Type B pancreatic cell (in vitro differentiated cells): ENCODE measurements at regions not wholly inside any gene's neighbourhood (a gene's known extent, or its start where the extent isn't known, plus 50 kb on each side); places are given as distances from the start of the nearest gene placed in this dataset.

Experiments used
- DNase-seq: peaks from one replicate; pipeline ENCODE4 v3.0.0; 2021; ENCODE audit warnings: mixed read lengths; ENCODE audit not compliant: unreplicated experiment; ENCODE audit errors: extremely low spot score
- H3K27ac Mint-ChIP-seq: 2 replicates; pipeline ENCODE4 v1.8.0; 2021; ENCODE audit warnings: mild to moderate bottlenecking, mixed read lengths
- H3K27me3 Mint-ChIP-seq: 2 replicates; pipeline ENCODE4 v1.8.0; 2021; ENCODE audit warnings: mixed read lengths
- H3K36me3 Mint-ChIP-seq: 2 replicates; pipeline ENCODE4 v1.8.0; 2021; ENCODE audit warnings: mixed read lengths
- H3K4me1 Mint-ChIP-seq: one replicate; pipeline ENCODE4 v1.8.0; 2021; ENCODE audit warnings: mixed read lengths; ENCODE audit not compliant: unreplicated experiment
- H3K4me3 Mint-ChIP-seq: 2 replicates; pipeline ENCODE4 v1.8.0; 2021; ENCODE audit warnings: mild to moderate bottlenecking, mixed read lengths
- H3K9me3 Mint-ChIP-seq: 2 replicates; pipeline ENCODE4 v1.8.0; 2021; ENCODE audit warnings: mixed read lengths
- TF ChIP-seq, protein P1 (sequence below): fragments of 200-600 bp; sonication (generic); conservative IDR thresholded peaks from 2 replicates; pipeline ENCODE4 v1.5.0; 2021; ENCODE audit warnings: antibody characterized with exemption, mild to moderate bottlenecking

- H3K4me3 Mint-ChIP-seq = no peak overlapping the region
- no peak overlapping the region for H3K27ac Mint-ChIP-seq
- H3K36me3 Mint-ChIP-seq = no peaks in the 10 kb centered on the region
- H3K4me1 Mint-ChIP-seq = no peaks in the 10 kb centered on the region
- H3K9me3 Mint-ChIP-seq = peaks cover 5% of the 10 kb centered on the region
- TF ChIP-seq, protein P1, sequence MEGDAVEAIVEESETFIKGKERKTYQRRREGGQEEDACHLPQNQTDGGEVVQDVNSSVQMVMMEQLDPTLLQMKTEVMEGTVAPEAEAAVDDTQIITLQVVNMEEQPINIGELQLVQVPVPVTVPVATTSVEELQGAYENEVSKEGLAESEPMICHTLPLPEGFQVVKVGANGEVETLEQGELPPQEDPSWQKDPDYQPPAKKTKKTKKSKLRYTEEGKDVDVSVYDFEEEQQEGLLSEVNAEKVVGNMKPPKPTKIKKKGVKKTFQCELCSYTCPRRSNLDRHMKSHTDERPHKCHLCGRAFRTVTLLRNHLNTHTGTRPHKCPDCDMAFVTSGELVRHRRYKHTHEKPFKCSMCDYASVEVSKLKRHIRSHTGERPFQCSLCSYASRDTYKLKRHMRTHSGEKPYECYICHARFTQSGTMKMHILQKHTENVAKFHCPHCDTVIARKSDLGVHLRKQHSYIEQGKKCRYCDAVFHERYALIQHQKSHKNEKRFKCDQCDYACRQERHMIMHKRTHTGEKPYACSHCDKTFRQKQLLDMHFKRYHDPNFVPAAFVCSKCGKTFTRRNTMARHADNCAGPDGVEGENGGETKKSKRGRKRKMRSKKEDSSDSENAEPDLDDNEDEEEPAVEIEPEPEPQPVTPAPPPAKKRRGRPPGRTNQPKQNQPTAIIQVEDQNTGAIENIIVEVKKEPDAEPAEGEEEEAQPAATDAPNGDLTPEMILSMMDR = no peak
- no peak for DNase-seq
- peaks cover 9% of the 10 kb centered on the region for H3K27me3 Mint-ChIP-seq
Measured at GRCh38 chr6:40674170-40674569, 87.0 kb upstream of the LRFN2 start.

DNA sequence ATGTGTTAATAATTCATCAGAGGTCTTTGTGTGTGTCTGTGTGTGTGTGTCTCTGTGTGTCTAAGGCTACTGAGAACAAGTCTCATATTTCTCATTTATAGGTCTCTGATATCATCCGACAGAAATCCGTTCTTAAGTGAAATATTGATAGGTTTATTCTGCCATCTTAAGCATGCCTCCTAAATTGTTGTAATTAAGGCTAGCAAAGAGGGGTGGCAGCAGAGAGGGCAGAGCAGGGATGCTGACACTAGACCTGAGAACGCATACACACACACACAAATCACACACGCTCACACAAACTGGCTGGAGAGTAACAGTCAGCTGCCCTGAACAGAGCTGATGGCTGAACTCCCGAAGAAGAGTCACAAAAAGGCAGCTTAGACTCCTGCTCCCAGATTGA is 84.9 kb upstream of the LRFN2 start:
- no peaks in the 10 kb centered on the region for H3K36me3 Mint-ChIP-seq
- no peak for DNase-seq

DNA sequence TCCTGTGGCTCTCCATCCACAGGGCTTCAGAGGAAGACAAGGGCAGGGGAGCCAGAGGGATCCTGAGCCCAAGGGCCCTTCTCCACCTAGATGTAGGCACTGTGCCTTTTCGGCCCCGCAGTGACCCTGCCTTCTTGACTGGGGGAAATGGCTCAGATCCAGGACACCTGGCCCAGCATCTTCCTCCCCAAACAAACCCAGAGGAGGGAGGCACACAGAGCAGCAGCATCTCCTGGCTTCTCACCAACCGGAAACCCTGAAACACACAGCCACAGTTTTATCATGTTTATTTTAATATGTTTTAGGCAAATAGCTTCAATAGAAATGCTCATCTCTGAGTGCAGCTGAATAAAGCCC is 84.5 kb upstream of the LRFN2 start:
- TF ChIP-seq, protein P1 = no peak
- H3K36me3 Mint-ChIP-seq = no peaks in the 10 kb centered on the region
- H3K4me3 Mint-ChIP-seq = no peak overlapping the region
- no peak for DNase-seq
- H3K4me1 Mint-ChIP-seq = no peaks in the 10 kb centered on the region
- peaks cover 4% of the 10 kb centered on the region for H3K27me3 Mint-ChIP-seq
- H3K9me3 Mint-ChIP-seq = no peaks in the 10 kb centered on the region
- no peak overlapping the region for H3K27ac Mint-ChIP-seq

More for the DNA sequence above, 84.9 kb upstream of the LRFN2 start:
- Mint-ChIP-seq H3K4me1 (no peaks in the 10 kb centered on the region), H3K27me3 (peaks cover 4% of the 10 kb centered on the region), H3K27ac (no peak overlapping the region), H3K4me3 (no peak overlapping the region), H3K9me3 (no peaks in the 10 kb centered on the region)
- TF ChIP-seq, protein P1 = peak; percentile 32

- Mint-ChIP-seq H3K9me3 (no peaks in the 10 kb centered on the region), H3K27me3 (peaks cover 4% of the 10 kb centered on the region), H3K4me3 (no peak overlapping the region), H3K4me1 (no peaks in the 10 kb centered on the region), H3K36me3 (no peaks in the 10 kb centered on the region), H3K27ac (no peak overlapping the region)
- TF ChIP-seq, protein P1 = no peak
- no peak for DNase-seq
Measured at GRCh38 chr6:40671001-40671693, 84.0 kb upstream of the LRFN2 start.

DNA sequence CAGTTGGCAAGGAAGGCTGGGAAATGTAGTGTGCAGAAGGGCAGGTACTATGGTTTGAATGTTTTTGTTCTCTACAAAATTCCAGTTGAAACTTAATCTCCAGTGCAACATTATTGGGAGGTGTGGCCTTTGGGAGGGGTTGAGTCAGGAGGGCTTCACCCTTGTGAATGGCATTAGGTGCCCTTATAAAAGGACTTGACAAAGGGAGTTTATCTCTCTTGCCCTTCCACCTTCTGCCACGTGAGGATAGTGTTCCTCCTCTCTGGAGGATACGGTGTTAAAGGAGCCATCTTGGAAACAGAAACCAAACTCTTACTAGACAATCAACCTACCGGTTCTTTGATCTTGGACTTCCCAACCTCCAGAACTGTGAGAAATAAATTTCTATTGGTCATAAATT is 82.2 kb upstream of the LRFN2 start:
- Mint-ChIP-seq H3K4me3 (no peak overlapping the region), H3K4me1 (no peaks in the 10 kb centered on the region), H3K9me3 (peaks cover 9% of the 10 kb centered on the region), H3K27me3 (no peaks in the 10 kb centered on the region), H3K27ac (no peak overlapping the region), H3K36me3 (no peaks in the 10 kb centered on the region)
- DNase-seq = no peak
- TF ChIP-seq, protein P1 = no peak
